GM12878 (cell line): ENCODE measurements at regions not wholly inside any gene's neighbourhood (a gene's known extent, or its start where the extent isn't known, plus 50 kb on each side); places are given as distances from the start of the nearest gene placed in this dataset.

Source experiments
- ETV6 ChIP-seq, 2 experiments: fragments of 450-650 bp in 1 of 2; IDR thresholded peaks in 1 of 2; conservative IDR thresholded peaks in 1 of 2; 2 replicates each; pipeline ENCODE4 v1.6.1; 2014; ENCODE audit warnings: antibody characterized with exemption in 1 of 2, borderline replicate concordance in 1 of 2, low read depth in 1 of 2, mild to moderate bottlenecking in 1 of 2, moderate library complexity in 1 of 2
- FOXK2 ChIP-seq: fragments of 450-650 bp; IDR thresholded peaks from 2 replicates; pipeline ENCODE4 v1.6.1; 2017; ENCODE audit warnings: mild to moderate bottlenecking, moderate library complexity
- MXI1 ChIP-seq: fragments of 150-350 bp; IDR thresholded peaks from 2 replicates; pipeline ENCODE4 v1.6.1; 2011; ENCODE audit warnings: low read depth, mild to moderate bottlenecking, inconsistent platforms, low read length, improper control_type of control experiment
- NBN ChIP-seq: fragments of 450-650 bp; IDR thresholded peaks from 2 replicates; pipeline ENCODE4 v1.6.1; 2016
- RAD51 ChIP-seq: fragments of 450-650 bp; IDR thresholded peaks from 2 replicates; pipeline ENCODE4 v1.6.1; 2016; ENCODE audit warnings: moderate library complexity, mild to moderate bottlenecking, inconsistent platforms
- RFX5 ChIP-seq: IDR thresholded peaks from 2 replicates; pipeline ENCODE4 v1.6.1; 2011; ENCODE audit warnings: low read depth, low read length, improper control_type of control experiment
- SP1 ChIP-seq: IDR thresholded peaks from one replicate; pipeline ENCODE4 v1.6.1; 2011; ENCODE audit warnings: low read depth, low read length
- TAF1 ChIP-seq: IDR thresholded peaks from 2 replicates; pipeline ENCODE4 v1.6.1; 2011; ENCODE audit warnings: mild to moderate bottlenecking, low read depth, low read length, borderline replicate concordance
- TF ChIP-seq, protein P1 (sequence below): IDR thresholded peaks from 2 replicates; pipeline ENCODE4 v1.6.1; 2011; ENCODE audit warnings: low read depth, low read length, improper control_type of control experiment, borderline replicate concordance
- TF ChIP-seq, protein P2 (sequence below), 3 experiments: IDR thresholded peaks in 2 of 3; conservative IDR thresholded peaks in 1 of 3; 2 replicates each; pipeline ENCODE4 v1.5.1; 2011; ENCODE audit warnings: low read depth in 3 of 3, low read length in 3 of 3, mild to moderate bottlenecking in 3 of 3, control low read depth in 2 of 3, moderate library complexity in 2 of 3, inconsistent platforms in 1 of 3, mixed read lengths in 1 of 3; ENCODE audit not compliant: control insufficient read depth in 2 of 3, insufficient read depth in 1 of 3; ENCODE audit errors: extremely low read depth in 1 of 3
- TF ChIP-seq, protein P3 (sequence below): fragments of 450-650 bp; IDR thresholded peaks from 2 replicates; pipeline ENCODE4 v1.6.1; 2017; ENCODE audit warnings: antibody characterized with exemption, mild to moderate bottlenecking, moderate library complexity
- TF ChIP-seq, protein P4 (sequence below): fragments of 450-650 bp; IDR thresholded peaks from 2 replicates; pipeline ENCODE4 v1.6.1; 2014; ENCODE audit warnings: mild to moderate bottlenecking

DNA sequence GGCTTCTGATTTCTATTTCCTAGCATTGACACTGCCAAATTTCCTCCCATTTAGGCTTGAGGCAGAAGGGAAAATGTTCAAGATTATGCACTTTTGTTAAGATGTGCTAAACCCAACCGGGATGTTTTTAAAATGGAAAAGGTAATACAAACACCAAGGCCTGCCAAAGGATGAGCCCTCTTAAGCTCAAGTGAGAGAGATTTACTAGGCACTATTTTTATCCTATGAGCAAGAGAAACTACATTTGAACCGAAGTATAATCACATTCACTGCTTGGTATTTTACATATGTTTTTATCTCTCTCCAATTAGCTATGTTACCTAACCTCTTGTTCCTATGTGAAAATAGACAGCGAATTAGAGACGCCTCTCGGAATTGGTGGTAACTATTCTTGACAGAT is 295.8 kb downstream of the GABRB3 start:
- TF ChIP-seq, protein P1, sequence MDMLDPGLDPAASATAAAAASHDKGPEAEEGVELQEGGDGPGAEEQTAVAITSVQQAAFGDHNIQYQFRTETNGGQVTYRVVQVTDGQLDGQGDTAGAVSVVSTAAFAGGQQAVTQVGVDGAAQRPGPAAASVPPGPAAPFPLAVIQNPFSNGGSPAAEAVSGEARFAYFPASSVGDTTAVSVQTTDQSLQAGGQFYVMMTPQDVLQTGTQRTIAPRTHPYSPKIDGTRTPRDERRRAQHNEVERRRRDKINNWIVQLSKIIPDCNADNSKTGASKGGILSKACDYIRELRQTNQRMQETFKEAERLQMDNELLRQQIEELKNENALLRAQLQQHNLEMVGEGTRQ = no peak
- TF ChIP-seq, protein P2, sequence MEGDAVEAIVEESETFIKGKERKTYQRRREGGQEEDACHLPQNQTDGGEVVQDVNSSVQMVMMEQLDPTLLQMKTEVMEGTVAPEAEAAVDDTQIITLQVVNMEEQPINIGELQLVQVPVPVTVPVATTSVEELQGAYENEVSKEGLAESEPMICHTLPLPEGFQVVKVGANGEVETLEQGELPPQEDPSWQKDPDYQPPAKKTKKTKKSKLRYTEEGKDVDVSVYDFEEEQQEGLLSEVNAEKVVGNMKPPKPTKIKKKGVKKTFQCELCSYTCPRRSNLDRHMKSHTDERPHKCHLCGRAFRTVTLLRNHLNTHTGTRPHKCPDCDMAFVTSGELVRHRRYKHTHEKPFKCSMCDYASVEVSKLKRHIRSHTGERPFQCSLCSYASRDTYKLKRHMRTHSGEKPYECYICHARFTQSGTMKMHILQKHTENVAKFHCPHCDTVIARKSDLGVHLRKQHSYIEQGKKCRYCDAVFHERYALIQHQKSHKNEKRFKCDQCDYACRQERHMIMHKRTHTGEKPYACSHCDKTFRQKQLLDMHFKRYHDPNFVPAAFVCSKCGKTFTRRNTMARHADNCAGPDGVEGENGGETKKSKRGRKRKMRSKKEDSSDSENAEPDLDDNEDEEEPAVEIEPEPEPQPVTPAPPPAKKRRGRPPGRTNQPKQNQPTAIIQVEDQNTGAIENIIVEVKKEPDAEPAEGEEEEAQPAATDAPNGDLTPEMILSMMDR (IDR thresholded peaks at IDR 0.05 in 2 of 3, conservative IDR thresholded peaks at IDR 0.05 in 1 of 3; ENCODE audit: control insufficient read depth in 2 of 3, extremely low read depth in 1 of 3, insufficient read depth in 1 of 3, low read depth in 3 of 3, low read length in 3 of 3) = no peak
- TF ChIP-seq NBN (no peak), TAF1 (no peak), SP1 (no peak), FOXK2 (no peak), ETV6 (conservative IDR thresholded peaks at IDR 0.05 in 1 of 2, IDR thresholded peaks at IDR 0.05 in 1 of 2; ENCODE audit: borderline replicate concordance in 1 of 2, low read depth in 1 of 2) (no peak), MXI1 (no peak), RAD51 (no peak), RFX5 (no peak)
- TF ChIP-seq, protein P3, sequence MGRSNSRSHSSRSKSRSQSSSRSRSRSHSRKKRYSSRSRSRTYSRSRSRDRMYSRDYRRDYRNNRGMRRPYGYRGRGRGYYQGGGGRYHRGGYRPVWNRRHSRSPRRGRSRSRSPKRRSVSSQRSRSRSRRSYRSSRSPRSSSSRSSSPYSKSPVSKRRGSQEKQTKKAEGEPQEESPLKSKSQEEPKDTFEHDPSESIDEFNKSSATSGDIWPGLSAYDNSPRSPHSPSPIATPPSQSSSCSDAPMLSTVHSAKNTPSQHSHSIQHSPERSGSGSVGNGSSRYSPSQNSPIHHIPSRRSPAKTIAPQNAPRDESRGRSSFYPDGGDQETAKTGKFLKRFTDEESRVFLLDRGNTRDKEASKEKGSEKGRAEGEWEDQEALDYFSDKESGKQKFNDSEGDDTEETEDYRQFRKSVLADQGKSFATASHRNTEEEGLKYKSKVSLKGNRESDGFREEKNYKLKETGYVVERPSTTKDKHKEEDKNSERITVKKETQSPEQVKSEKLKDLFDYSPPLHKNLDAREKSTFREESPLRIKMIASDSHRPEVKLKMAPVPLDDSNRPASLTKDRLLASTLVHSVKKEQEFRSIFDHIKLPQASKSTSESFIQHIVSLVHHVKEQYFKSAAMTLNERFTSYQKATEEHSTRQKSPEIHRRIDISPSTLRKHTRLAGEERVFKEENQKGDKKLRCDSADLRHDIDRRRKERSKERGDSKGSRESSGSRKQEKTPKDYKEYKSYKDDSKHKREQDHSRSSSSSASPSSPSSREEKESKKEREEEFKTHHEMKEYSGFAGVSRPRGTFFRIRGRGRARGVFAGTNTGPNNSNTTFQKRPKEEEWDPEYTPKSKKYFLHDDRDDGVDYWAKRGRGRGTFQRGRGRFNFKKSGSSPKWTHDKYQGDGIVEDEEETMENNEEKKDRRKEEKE = no peak
- TF ChIP-seq, protein P4, sequence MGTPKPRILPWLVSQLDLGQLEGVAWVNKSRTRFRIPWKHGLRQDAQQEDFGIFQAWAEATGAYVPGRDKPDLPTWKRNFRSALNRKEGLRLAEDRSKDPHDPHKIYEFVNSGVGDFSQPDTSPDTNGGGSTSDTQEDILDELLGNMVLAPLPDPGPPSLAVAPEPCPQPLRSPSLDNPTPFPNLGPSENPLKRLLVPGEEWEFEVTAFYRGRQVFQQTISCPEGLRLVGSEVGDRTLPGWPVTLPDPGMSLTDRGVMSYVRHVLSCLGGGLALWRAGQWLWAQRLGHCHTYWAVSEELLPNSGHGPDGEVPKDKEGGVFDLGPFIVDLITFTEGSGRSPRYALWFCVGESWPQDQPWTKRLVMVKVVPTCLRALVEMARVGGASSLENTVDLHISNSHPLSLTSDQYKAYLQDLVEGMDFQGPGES = no peak
